Small intestine (tissue), 7 donors: ENCODE measurements at regions not wholly inside any gene's neighbourhood (a gene's known extent, or its start where the extent isn't known, plus 50 kb on each side); places are given as distances from the start of the nearest gene placed in this dataset.

Experiments
- DNase-seq, 2 donors: peaks; one replicate each; pipeline versions ENCODE4 v3.0.0 to v3.0.0-alpha.2; 2013
- FAIRE-seq: peaks from 2 replicates; lab custom pipeline; 2012; peaks lifted over from hg19 to GRCh38; lab: Jason Lieb, UNC
- H3K27ac ChIP-seq, 3 donors: one replicate each; pipeline ENCODE4 v1.5.1; 2013; ENCODE audit warnings: low read length in 2 of 3, mild to moderate bottlenecking in 2 of 3, control low read depth in 1 of 3, inconsistent platforms in 1 of 3, low read depth in 1 of 3, moderate library complexity in 1 of 3
- H3K27me3 ChIP-seq, 3 donors: one replicate each; pipeline ENCODE4 v1.6.1; 2013; ENCODE audit warnings: low read length in 3 of 3, inconsistent platforms in 1 of 3; ENCODE audit not compliant: control insufficient read depth in 3 of 3, insufficient read depth in 3 of 3
- H3K36me3 ChIP-seq, 3 donors: one replicate each; pipeline ENCODE4 v1.6.1; 2013; ENCODE audit warnings: low read length in 3 of 3, inconsistent platforms in 1 of 3, low read depth in 1 of 3, mild to moderate bottlenecking in 1 of 3, moderate library complexity in 1 of 3; ENCODE audit not compliant: control insufficient read depth in 3 of 3, insufficient read depth in 2 of 3
- H3K4me1 ChIP-seq, 3 donors: one replicate each; pipeline ENCODE4 v1.6.1; 2013; ENCODE audit warnings: low read length in 2 of 3, inconsistent platforms in 1 of 3, low read depth in 1 of 3, mild to moderate bottlenecking in 1 of 3, moderate library complexity in 1 of 3; ENCODE audit not compliant: control insufficient read depth in 3 of 3, insufficient read depth in 2 of 3
- H3K4me3 ChIP-seq, 3 donors: one replicate each; pipeline ENCODE4 v1.5.1; 2013; ENCODE audit warnings: low read length in 3 of 3, control low read depth in 1 of 3, inconsistent platforms in 1 of 3, low read depth in 1 of 3, mild to moderate bottlenecking in 1 of 3, moderate library complexity in 1 of 3
- H3K9me3 ChIP-seq, 2 donors: one replicate each; pipeline ENCODE4 v1.6.1; 2013; ENCODE audit warnings: low read depth in 1 of 2, low read length in 1 of 2; ENCODE audit not compliant: control insufficient read depth in 2 of 2, insufficient read depth in 1 of 2
- WGBS, 3 donors: extraction: QIAGEN DNeasy Blood & Tissue Kit; methylation state at CpG; one replicate each; pipeline ENCODE4 v1.1.7; 2013; 5-methylcytosine and 5-hydroxymethylcytosine counted together
- donor health status: healthy with polysubstance abuse.
- donor health status: control.
- donor health status: control.
- donor health status: Bipolar disorder and iron deficiency.
- donor health status: healthy.

DNA sequence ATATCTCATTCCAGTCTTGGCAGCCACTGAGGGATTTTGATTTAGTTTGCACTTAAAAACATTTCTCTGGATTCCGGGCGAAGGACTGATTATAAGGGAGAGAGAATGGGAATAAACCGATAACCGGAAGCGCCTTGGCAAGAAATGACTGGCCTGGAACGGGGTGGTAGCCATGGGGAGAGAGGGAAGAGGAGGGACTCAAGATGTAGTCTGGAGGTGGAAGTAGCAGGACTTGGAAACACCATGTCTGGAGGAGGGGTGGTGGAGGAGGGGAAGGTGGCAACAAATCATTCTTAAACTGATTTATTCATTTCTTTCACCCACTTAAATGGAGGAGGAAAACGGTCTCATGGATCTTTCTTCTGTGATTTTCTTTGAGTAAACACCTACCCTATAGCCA lies 238.1 kb downstream of the REEP3 start:
- Histone ChIP-seq H3K4me3 (no peak overlapping the region), H3K4me1 (no peaks in the 10 kb centered on the region), H3K27me3 (peaks cover 0 to 2% (median 0%) of the 10 kb centered on the region in 3 donors), H3K27ac (no peak overlapping the region), H3K9me3 (no peaks in the 10 kb centered on the region), H3K36me3 (no peaks in the 10 kb centered on the region)
- DNase-seq (no peak), FAIRE-seq (no peak)
- 84 to 92% (median 86%) methylated on average over 7 of the region's 7 CpGs for WGBS, 3 donors

DNA sequence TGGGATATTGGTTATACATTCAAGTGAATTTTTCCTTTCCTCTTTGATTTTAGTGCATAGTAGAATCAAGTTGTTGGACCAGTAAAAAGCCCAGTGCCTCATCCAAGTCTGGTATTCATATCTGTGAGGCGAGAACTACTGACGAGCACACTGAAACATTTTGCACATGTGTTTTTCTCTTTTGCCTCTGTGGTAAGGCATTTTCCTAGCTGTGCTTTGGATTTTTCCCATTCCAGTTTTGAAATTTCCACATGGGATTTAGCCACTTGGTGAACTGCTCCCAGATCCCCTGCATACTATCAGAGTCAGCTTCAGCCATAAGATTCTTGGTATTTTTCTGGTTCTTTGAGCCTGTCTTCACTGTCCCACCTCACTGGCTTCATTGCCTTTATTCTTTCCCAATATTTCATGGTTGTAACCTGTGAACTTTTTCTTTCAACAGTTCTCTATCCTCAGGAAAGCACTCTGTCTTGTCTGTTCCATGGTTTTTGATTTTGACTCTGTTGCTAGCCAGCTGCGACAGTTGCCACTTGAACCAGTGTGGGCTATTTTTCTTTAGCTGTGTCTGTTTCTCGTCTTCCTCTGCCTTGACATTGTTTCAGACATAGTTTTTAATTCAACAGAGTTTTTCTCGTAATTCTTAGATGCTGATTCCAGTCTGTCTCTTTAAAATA lies 239.0 kb downstream of the REEP3 start:
- H3K9me3 ChIP-seq: no peaks in the 10 kb centered on the region

DNA sequence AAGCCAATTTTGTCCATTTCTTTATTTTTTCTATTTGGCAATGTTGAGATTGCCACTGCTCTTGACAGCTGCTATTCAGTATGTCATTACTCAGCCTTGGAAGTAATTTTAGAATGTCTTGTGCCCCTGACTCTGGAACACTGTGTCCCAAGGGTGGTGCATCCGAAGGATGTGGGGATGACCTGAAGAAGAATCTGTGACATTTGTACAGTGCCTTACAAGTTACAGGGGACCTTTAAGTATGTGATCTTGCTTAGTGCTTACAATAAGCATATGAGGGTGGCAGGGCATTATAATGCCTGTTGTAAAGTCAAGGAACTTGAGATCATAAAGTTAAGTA lies 239.5 kb downstream of the REEP3 start:
- Histone ChIP-seq H3K27me3 (no peaks in the 10 kb centered on the region), H3K27ac (no peak overlapping the region), H3K4me1 (no peaks in the 10 kb centered on the region), H3K36me3 (no peaks in the 10 kb centered on the region), H3K9me3 (no peaks in the 10 kb centered on the region), H3K4me3 (no peak overlapping the region)
- no peak for DNase-seq
- 83 to 88% (median 87%) methylated on average over 1 of the region's 1 CpG for WGBS, 3 donors
- FAIRE-seq: no peak

More for the DNA sequence above, 239.0 kb downstream of the REEP3 start:
- Histone ChIP-seq H3K36me3 (no peaks in the 10 kb centered on the region), H3K27me3 (peaks cover 0 to 2% (median 0%) of the 10 kb centered on the region in 3 donors), H3K4me3 (no peak overlapping the region), H3K27ac (no peak overlapping the region), H3K4me1 (no peaks in the 10 kb centered on the region)
- WGBS, 3 donors: 64 to 87% (median 78%) methylated on average over 5 of the region's 5 CpGs
- FAIRE-seq: no peak
- no peak for DNase-seq

DNA sequence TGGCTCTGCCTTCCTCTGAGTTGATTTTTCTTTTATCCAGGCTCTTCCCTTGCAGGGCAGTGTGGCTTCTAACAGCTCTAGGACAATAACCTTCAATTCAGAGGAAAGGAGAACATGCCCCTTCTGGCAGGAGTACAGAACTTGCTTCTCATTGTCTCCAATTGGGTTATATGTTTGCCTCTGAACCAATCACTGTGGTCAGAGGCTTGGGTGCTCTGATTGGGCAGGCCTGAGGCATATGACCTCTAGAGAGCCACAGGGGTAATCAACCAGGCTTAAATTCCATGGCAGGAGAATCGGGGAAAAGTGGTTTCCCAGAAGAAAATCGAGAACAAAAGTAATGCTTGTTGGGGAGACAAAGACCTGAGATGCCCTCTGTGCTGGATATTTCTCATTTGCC lies 240.0 kb downstream of the REEP3 start:
- Histone ChIP-seq H3K4me1 (no peaks in the 10 kb centered on the region), H3K4me3 (no peak overlapping the region), H3K27me3 (no peaks in the 10 kb centered on the region), H3K36me3 (no peaks in the 10 kb centered on the region), H3K9me3 (no peaks in the 10 kb centered on the region), H3K27ac (no peak overlapping the region)
- DNase-seq: no peak
- WGBS, 3 donors: 75 to 84% (median 83%) methylated on average over 2 of the region's 2 CpGs
- FAIRE-seq: no peak

DNA sequence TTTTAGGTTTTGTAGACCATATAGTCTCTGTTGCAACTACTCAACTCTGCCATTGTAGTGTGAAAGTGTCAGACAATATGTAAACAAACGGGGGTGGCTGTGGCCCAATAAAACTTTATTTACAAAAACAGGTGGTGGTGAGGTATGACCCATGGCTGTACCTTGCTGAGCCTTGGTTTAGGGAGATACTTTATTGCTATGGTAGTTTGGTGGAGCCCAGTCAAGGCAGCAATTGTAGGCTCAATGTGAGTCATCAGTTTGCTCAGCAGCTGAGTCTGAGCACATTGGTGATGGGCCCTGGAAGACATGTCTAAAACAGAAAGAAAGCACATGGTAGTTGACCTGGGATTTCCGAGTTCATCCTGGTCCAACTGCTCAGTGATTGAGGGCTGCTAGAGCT lies 242.5 kb downstream of the REEP3 start:
- FAIRE-seq (no peak), DNase-seq (peak in 1 of 2 donors; percentile 10)
- Histone ChIP-seq H3K4me1 (peaks cover 0 to 14% (median 0%) of the 10 kb centered on the region in 3 donors), H3K4me3 (no peak overlapping the region), H3K36me3 (no peaks in the 10 kb centered on the region), H3K27me3 (no peaks in the 10 kb centered on the region), H3K9me3 (no peaks in the 10 kb centered on the region), H3K27ac (no peak overlapping the region)
- 76 to 82% (median 81%) methylated on average over 2 of the region's 2 CpGs for WGBS, 3 donors

DNA sequence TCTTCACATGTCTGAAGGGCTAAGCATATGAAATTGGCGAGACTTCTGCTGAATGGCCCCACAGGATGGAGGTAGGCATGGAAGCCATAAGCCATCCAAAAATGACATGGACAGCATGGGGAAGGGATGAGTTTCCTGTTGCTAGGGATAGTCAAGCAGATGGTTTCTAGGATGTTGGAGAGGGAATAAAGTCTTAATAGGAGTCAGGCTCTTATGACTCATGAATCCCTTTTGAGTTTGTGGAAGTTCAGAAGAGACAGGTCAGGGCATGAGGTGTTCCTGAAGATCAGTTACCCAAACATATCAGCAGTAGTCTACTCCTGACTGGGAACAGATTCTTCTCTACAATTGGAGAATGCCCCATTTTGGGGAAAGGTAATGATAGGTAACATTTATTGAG lies 243.9 kb downstream of the REEP3 start:
- FAIRE-seq: no peak
- 90 to 100% (median 97%) methylated on average over 1 of the region's 1 CpG for WGBS, 3 donors

DNA sequence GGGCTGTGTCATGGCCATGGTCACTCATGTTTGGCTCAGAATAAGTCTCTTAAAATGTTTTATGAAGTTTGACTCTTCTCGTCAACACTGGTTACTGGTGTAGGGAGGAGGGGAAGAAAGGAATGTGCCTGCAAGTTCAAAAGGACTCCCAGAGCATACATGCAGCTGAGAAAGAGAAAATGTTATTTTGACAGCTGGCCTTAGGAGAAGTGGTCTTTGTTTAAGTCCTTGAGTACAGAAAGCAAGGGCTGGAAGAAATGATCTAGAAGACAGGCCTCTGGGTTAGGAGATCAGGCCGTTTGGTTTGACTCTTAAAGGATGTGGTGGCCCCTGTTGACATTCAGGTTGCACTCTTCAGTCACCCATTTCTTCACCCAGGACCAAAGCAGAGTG lies 245.5 kb downstream of the REEP3 start:
- DNase-seq (peak in 1 of 2 donors; percentile 20), FAIRE-seq (no peak)
- WGBS, 3 donors: 58 to 71% (median 59%) methylated on average over 2 of the region's 2 CpGs

More for the DNA sequence above, 243.9 kb downstream of the REEP3 start:
- H3K4me3 ChIP-seq: no peak overlapping the region
- H3K4me1 ChIP-seq: peaks cover 0 to 14% (median 0%) of the 10 kb centered on the region in 3 donors
- DNase-seq: no peak
- no peaks in the 10 kb centered on the region for H3K27me3 ChIP-seq
- H3K27ac ChIP-seq: no peak overlapping the region
- no peaks in the 10 kb centered on the region for H3K9me3 ChIP-seq
- H3K36me3 ChIP-seq: no peaks in the 10 kb centered on the region

DNA sequence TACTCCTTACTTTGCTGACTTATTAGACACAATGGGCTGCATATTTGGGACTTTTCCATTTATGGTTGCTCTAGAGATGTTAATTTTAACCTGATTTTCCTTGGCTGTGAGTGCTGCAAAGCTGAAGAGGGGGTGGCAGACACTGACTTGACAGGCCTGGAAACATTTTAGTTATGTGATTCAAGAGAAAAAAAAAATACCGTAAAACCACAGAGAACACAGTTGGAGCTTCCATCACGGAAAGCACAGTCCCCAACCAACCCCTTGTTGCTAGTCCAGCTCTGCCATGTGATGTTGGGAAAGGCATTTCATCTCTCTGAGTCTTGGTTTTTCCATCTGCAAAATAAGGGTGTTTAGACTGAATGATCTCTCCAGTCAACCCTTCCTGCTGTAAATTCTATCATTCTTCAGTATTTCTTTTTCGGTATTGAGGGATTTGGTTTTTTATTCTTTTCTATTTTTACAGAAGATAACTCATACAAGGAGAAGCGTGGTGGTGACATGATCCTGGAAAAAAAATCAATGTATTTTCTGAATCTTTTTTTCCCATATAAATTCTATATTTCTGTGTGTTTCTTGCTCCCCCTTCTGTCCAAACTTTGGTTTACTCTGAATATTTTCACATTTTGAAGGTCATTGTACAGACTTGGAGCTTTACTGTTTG lies 246.1 kb downstream of the REEP3 start:
- H3K27me3 ChIP-seq: no peaks in the 10 kb centered on the region
- H3K27ac ChIP-seq: no peak overlapping the region
- WGBS, 3 donors: 68 to 77% (median 71%) methylated on average over 4 of the region's 4 CpGs
- peaks cover 0 to 14% (median 0%) of the 10 kb centered on the region in 3 donors for H3K4me1 ChIP-seq
- FAIRE-seq (no peak), DNase-seq (peak; percentile 14 to 55)
- H3K4me3 ChIP-seq: no peak overlapping the region
- no peaks in the 10 kb centered on the region for H3K9me3 ChIP-seq
- no peaks in the 10 kb centered on the region for H3K36me3 ChIP-seq

More for the DNA sequence above, 245.5 kb downstream of the REEP3 start:
- Histone ChIP-seq H3K4me3 (no peak overlapping the region), H3K4me1 (peaks cover 0 to 14% (median 0%) of the 10 kb centered on the region in 3 donors), H3K36me3 (no peaks in the 10 kb centered on the region), H3K27ac (no peak overlapping the region), H3K27me3 (no peaks in the 10 kb centered on the region), H3K9me3 (no peaks in the 10 kb centered on the region)
